K562 (cell line): ENCODE measurements at regions not wholly inside any gene's neighbourhood (a gene's known extent, or its start where the extent isn't known, plus 50 kb on each side); places are given as distances from the start of the nearest gene placed in this dataset.

Source experiments
- ATAC-seq: fragments of 200-7000 bp; cut with Tn5 transposase; 3 replicates; pipeline ENCODE4 v1.9.1; 2020; ENCODE audit warnings: moderate library complexity
- BruUV-seq: library from RNA; stranded (reverse); fragments of 400-500 nt; replicated peaks from 2 replicates; lab custom pipeline; 2021; lab: Mats Ljungman, UMichigan
- CTCF ChIA-PET: fragments of 300-600 bp; formaldehyde crosslinking; extraction: SDS; loops from one replicate; lab custom pipeline; 2021; ENCODE audit warnings: low intra/inter-chr PET ratio; lab: Yijun Ruan, JAX
- POLR2A ChIA-PET: fragments of 300-600, 350-650 bp; sonication (Branson Sonifier 250); formaldehyde crosslinking; extraction: SDS; loops from one replicate; lab custom pipeline; 2021; ENCODE audit warnings: antibody characterized with exemption, inconsistent platforms; lab: Yijun Ruan, JAX
- DNase-seq, 4 experiments: peaks; one replicate each; pipeline versions ENCODE4 v3.0.0 to v3.0.0-alpha.2; 2011 to 2018; ENCODE audit warnings: low spot score in 3 of 4, mixed read lengths in 3 of 4; ENCODE audit errors: extremely low read depth in 1 of 4
- FAIRE-seq: peaks from 2 replicates; lab custom pipeline; 2011; peaks lifted over from hg19 to GRCh38; lab: Jason Lieb, UNC
- H2AFZ ChIP-seq: 2 replicates; pipeline ENCODE4 v1.6.0; 2011; ENCODE audit warnings: low read depth, low read length, control low read depth, inconsistent platforms
- H3K27ac ChIP-seq: fragments of 200-600 bp; 3 replicates; pipeline ENCODE4 v1.8.0; 2011; ENCODE audit warnings: low read depth, mild to moderate bottlenecking, control low read depth, inconsistent platforms, low read length, moderate library complexity, mixed read lengths; ENCODE audit errors: extremely low read depth
- H3K27me3 ChIP-seq, 2 experiments: fragments of 300-600 bp in 1 of 2; 2 replicates in 1 of 2; 3 replicates in 1 of 2; pipeline versions ENCODE4 v1.6.0 to v1.8.0; 2011; ENCODE audit warnings: inconsistent platforms in 2 of 2, low read length in 2 of 2, mild to moderate bottlenecking in 1 of 2, mixed read lengths in 1 of 2, moderate library complexity in 1 of 2; ENCODE audit not compliant: control insufficient read depth in 2 of 2, insufficient read depth in 2 of 2
- H3K36me3 ChIP-seq: fragments of 300-600 bp; 3 replicates; pipeline ENCODE4 v1.8.0; 2011; ENCODE audit warnings: mild to moderate bottlenecking, low read length, inconsistent platforms; ENCODE audit not compliant: control insufficient read depth, insufficient read depth
- H3K4me1 ChIP-seq, 2 experiments: fragments of 200-600 bp in 1 of 2; replicated peaks in 1 of 2; 2 replicates in 1 of 2; 3 replicates in 1 of 2; pipeline versions ENCODE4 v1.5.1 to v1.8.0; 2011; ENCODE audit warnings: inconsistent platforms in 2 of 2, low read length in 2 of 2, mild to moderate bottlenecking in 1 of 2, mixed read lengths in 1 of 2, moderate library complexity in 1 of 2; ENCODE audit not compliant: control insufficient read depth in 2 of 2, insufficient read depth in 2 of 2
- H3K4me2 ChIP-seq: 2 replicates; pipeline ENCODE4 v1.6.1; 2011; ENCODE audit warnings: low read length, control low read depth, inconsistent platforms, mixed read lengths; ENCODE audit not compliant: insufficient read depth
- H3K4me3 ChIP-seq: fragments of 200-600 bp; sonication (generic), shearing (Covaris generic); 2 replicates; pipeline ENCODE4 v1.5.1; 2016; ENCODE audit warnings: control low read depth, inconsistent platforms
- H3K79me2 ChIP-seq: fragments of 200-600 bp; 3 replicates; pipeline ENCODE4 v1.8.0; 2011; ENCODE audit warnings: low read length, inconsistent platforms; ENCODE audit not compliant: control insufficient read depth, insufficient read depth
- H3K9ac ChIP-seq, 2 experiments: 2 replicates each; pipeline versions ENCODE4 v1.6.0 to v1.6.1; 2011; ENCODE audit warnings: low read depth in 2 of 2, low read length in 2 of 2, control low read depth in 1 of 2, inconsistent platforms in 1 of 2, mild to moderate bottlenecking in 1 of 2, mixed read lengths in 1 of 2; ENCODE audit not compliant: insufficient read depth in 1 of 2
- H3K9me1 ChIP-seq: one replicate; pipeline ENCODE4 v1.6.0; 2011; ENCODE audit warnings: inconsistent platforms, mild to moderate bottlenecking, low read length, moderate library complexity; ENCODE audit not compliant: control insufficient read depth, insufficient read depth
- H3K9me3 ChIP-seq: replicated peaks from 2 replicates; pipeline ENCODE4 v1.5.1; 2011; ENCODE audit warnings: low read depth, low read length, inconsistent platforms; ENCODE audit not compliant: control insufficient read depth, insufficient read depth
- H4K20me1 ChIP-seq: replicated peaks from 2 replicates; pipeline ENCODE4 v1.6.1; 2011; ENCODE audit warnings: low read length, inconsistent platforms, mixed read lengths; ENCODE audit not compliant: control insufficient read depth, insufficient read depth
- ATF3 ChIP-seq, 2 experiments: fragments of 450-650 bp in 1 of 2; sonication (generic) in 1 of 2; formaldehyde crosslinking in 1 of 2; IDR thresholded peaks in 1 of 2; conservative IDR thresholded peaks in 1 of 2; 2 replicates each; pipeline versions ENCODE4 v1.6.1 to v1.8.1; 2016 to 2023; ENCODE audit warnings: mild to moderate bottlenecking in 2 of 2, moderate library complexity in 2 of 2, inconsistent platforms in 1 of 2, missing genetic modification reagents in 1 of 2
- EP300 ChIP-seq: IDR thresholded peaks from 2 replicates; pipeline ENCODE4 v1.6.1; 2012; ENCODE audit warnings: low read length, improper control_type of control experiment
- MAFK ChIP-seq: IDR thresholded peaks from 2 replicates; pipeline ENCODE4 v1.6.1; 2011; ENCODE audit warnings: low read length, improper control_type of control experiment
- ZNF324 ChIP-seq: fragments of 250-450 bp; sonication (Bioruptor Pico); IDR thresholded peaks from 2 replicates; pipeline ENCODE4 v1.4.0; 2020; ENCODE audit warnings: mild to moderate bottlenecking
- ZNF717 ChIP-seq: fragments of 250-450 bp; sonication (Bioruptor Pico); IDR thresholded peaks from 2 replicates; pipeline ENCODE4 v1.5.0; 2021
- WGBS: fragments of 100-300 bp; shearing (Covaris generic); methylation state at CpG from one replicate; pipeline ENCODE4 v1.1.6; 2016; ENCODE audit warnings: low coverage, mixed read lengths; ENCODE audit not compliant: insufficient coverage; ENCODE audit errors: missing lambda C conversion rate; 5-methylcytosine and 5-hydroxymethylcytosine counted together
- in situ Hi-C: fragments of 300-500 bp; cut with MboI; formaldehyde crosslinking; loops from 4 replicates; pipeline ENCODE4 v1.15.0; 2018; ENCODE audit warnings: inconsistent platforms, mixed read lengths
- intact Hi-C: fragments of 100-400 bp; cut with micrococcal nuclease; formaldehyde crosslinking; loops from 2 replicates; pipeline ENCODE4 v1.14.2; 2022
- TF ChIP-seq, protein P1 (sequence below): fragments of 150-350 bp; IDR thresholded peaks from 2 replicates; pipeline ENCODE4 v1.6.1; 2014; ENCODE audit warnings: low read depth, mild to moderate bottlenecking, low read length, borderline replicate concordance

DNA sequence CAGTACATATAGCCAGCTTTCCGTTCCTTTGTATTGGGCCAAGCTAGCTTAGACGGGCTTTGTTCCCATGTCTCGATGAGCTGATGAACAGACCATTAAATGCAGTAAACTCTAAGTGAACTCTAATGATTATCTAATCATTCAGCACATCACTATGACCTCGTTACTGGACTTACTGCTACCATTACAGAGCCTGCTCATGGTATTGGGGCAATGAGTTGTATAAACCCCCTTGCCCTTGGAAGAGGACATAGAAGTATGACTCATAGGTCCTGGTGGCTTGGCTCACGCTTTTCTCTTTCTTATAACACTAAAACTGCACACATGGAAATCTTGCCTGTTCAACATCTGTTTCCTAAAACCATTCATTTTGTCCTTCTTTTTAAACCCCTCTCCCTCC lies 93.6 kb upstream of the DYNLRB2 start:
- intact Hi-C loops: no loop called here
- ATAC-seq: no peak
- no peaks in the 10 kb centered on the region for H4K20me1 ChIP-seq
- TF ChIP-seq, protein P1, sequence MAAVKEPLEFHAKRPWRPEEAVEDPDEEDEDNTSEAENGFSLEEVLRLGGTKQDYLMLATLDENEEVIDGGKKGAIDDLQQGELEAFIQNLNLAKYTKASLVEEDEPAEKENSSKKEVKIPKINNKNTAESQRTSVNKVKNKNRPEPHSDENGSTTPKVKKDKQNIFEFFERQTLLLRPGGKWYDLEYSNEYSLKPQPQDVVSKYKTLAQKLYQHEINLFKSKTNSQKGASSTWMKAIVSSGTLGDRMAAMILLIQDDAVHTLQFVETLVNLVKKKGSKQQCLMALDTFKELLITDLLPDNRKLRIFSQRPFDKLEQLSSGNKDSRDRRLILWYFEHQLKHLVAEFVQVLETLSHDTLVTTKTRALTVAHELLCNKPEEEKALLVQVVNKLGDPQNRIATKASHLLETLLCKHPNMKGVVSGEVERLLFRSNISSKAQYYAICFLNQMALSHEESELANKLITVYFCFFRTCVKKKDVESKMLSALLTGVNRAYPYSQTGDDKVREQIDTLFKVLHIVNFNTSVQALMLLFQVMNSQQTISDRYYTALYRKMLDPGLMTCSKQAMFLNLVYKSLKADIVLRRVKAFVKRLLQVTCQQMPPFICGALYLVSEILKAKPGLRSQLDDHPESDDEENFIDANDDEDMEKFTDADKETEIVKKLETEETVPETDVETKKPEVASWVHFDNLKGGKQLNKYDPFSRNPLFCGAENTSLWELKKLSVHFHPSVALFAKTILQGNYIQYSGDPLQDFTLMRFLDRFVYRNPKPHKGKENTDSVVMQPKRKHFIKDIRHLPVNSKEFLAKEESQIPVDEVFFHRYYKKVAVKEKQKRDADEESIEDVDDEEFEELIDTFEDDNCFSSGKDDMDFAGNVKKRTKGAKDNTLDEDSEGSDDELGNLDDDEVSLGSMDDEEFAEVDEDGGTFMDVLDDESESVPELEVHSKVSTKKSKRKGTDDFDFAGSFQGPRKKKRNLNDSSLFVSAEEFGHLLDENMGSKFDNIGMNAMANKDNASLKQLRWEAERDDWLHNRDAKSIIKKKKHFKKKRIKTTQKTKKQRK: no peak
- no peak for TF ChIP-seq ZNF324 (CRISPR knock-in tag)
- TF ChIP-seq EP300: no peak
- TF ChIP-seq ZNF717: no peak
- TF ChIP-seq MAFK: no peak
- TF ChIP-seq ATF3 (IDR thresholded peaks at IDR 0.05): 0 out of 2 replicates have a peak, but pooled peaks have one; percentile 9
- TF ChIP-seq ATF3 (CRISPR knock-in tag; conservative IDR thresholded peaks at IDR 0.05): no peak
- TF ChIP-seq, all 486 proteins: peak for 1
- Histone ChIP-seq H3K9ac (no peak overlapping the region), H3K27ac (no peak overlapping the region), H3K4me3 (no peak overlapping the region), H3K79me2 (no peaks in the 10 kb centered on the region), H2AFZ (no peak overlapping the region), H3K9me3 (no peaks in the 10 kb centered on the region), H3K4me2 (no peak overlapping the region), H3K27me3 (no peaks in the 10 kb centered on the region), H3K4me1 (no peaks in the 10 kb centered on the region), H3K9me1 (no peaks in the 10 kb centered on the region), H3K36me3 (no peaks in the 10 kb centered on the region)
- DNase-seq (no peak), FAIRE-seq (no peak)
- no TSS peak for BruUV-seq
- in situ Hi-C loops: no loop called here
- CTCF ChIA-PET: no interaction called here
- WGBS: 0% methylated on average over 5 of the region's 5 CpGs
- POLR2A ChIA-PET: no interaction called here
